ENCODE measurements at regions not wholly inside any gene's neighbourhood (a gene's known extent, or its start where the extent isn't known, plus 50 kb on each side); places are given as distances from the start of the nearest gene placed in this dataset.

DNA sequence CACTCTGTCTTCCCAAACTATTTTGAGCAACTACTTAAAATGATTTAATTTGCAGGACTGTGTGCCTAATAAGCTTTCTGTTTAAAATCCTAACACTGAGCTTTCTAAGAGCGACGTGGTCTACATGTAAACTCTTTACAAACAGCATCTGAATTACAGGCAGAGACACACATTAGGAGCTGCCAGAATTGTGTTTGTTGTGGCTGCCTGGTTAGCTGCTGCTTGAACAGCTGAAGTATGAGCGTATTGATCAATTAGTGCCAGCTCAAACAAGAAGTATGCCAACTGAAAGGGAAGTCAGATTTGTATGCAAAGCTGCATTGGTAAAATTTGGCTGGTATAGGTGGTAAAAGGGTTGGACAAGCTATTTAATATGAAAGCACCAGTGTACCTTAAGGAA, 384.4 kb downstream of the PCDH7 start:
- no peak for DNase-seq (ENCODE audit: low read depth)

DNA sequence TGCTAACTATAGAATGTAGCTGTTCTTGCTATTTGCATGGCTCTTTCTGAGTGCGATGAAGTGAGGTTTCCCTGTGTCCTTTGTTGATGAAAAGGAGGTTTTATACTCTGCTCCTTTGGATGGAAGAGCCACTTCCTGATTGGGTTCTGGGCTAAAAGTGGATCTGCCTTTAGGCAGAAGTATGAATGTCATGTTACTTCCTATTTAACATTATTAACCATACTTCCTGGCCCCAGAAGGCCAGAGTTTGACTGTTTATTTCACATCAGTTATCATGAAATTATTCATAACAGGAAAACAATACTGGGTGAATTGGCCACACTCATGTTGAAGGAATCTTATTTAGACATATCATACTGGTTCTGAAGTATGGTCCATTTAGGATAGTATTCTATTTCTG, 386.2 kb downstream of the PCDH7 start:
- DNase-seq (ENCODE audit: low read depth), result no peak

DNA sequence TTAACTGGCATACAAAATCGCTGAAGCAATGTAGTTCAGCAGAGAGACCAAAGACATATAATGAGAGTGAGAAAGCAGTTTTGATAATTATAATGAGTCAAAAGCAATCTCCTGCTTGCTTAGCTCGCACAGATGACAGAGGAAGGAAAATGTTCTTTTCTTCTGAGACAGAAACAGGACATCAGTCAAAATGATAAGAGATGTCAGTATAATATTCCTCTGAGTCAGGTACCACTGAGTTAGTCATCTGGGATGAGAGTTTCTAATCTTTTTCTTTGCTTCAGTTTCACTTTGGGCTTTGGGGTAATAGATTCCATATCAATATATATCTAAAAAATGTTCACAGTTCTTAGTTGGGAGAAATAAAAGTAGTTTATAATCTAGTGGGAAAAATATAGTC, 387.2 kb downstream of the PCDH7 start:
- DNase-seq (ENCODE audit: low read depth), result no peak

DNA sequence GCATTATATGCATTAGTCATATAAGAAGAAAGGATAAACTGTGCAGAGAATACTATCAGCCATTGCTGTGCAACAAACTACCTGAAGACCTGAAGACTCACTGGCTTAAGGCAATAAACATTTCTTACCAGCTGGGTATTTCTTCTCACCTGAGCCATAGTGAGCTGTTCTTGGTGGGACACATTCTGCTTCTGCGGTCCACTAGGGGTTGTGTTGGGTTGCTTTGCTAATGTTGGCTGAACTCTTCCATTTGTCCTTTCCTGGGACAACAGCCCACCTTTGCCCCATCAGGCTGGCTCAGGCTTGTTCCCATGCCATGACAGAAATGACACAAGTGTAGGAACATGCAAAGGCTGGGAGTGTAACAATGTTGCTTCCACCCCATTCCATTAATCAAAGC, 388.6 kb downstream of the PCDH7 start:
- DNase-seq (ENCODE audit: low read depth), result no peak

DNA sequence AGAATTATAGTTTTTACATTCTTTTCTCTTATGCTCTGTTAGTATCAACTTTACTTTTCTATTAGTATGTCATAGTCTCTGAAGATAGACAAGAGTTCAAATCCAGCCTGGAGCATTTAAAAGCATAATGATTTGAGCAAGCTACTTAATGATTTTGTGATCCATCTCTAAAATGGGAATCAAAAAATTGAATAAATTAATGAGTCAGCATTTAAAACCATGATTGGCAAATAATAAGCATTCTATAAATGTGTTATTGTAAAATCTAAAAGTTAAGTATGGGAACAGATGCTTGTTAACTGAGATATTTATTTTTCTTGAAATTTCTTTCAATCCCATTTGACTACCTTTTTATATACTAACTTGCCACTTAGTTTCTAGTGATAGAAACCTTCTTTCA, 391.6 kb downstream of the PCDH7 start:
- DNase-seq (ENCODE audit: low read depth), result no peak

DNA sequence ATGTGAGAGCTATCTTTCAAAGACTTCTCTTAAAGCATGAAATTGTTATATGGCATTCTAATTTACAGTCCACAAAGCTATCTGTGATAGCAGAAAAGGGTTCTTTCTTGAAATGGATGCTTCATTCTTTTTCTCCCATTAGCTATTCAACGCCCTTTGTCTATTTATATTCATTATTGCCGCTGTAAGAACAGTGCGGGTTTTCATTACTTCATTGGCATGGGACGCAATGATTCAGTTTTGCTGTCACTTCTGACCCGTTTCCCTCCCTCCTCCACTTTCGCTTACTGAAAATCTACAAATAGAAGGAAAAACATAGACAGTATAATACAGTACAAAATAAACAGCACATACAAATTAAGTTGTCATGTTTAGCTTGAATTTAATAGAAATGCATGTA, 394.6 kb downstream of the PCDH7 start:
- DNase-seq (ENCODE audit: low read depth), result no peak

DNA sequence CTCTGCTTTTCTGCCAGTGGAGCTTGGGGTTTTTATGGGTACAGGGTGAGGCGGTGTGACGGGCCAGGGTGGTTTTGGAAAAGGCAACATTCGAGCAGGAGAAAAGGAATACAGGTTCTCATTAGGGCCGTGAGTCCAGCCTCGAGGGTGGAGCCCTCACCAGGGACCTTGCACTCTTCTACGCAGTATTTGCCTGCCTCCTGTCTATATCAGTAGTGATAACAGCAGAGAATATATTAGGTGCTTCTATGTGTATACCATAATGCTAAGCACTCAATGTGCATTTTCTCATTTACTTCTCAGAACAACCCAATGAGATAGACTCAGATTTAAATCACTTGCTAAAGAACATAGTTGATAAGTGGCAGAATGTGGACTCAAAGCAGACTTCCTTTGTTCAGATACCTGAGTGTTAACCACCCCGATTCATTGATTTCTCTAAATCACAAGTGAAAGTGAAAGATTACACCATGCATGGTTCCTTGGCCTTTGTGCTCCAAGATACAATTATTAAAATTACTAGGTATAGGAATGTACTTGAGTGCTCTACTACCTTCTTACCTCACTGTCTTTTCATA, 403.9 kb downstream of the PCDH7 start:
- no peak for DNase-seq (ENCODE audit: low read depth)

DNA sequence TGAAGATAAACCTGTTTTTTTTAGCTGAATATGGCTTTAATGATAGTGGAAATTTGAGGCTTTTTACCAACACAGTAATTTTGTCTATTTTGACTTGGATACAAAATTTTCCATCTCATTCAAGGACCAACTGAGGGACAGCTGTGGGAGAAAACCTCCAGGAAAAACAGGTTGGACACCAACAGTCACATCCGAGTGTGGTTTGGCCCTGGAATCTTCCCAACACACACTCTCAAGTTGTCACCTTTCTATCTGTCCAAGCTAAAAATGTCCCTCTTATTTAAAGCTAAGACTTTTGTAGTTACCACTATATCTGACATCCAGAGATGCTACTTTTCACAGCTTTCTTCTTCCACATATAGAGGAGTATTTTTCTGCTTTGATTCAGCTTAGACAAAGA, 404.9 kb downstream of the PCDH7 start:
- DNase-seq (ENCODE audit: low read depth), result no peak

DNA sequence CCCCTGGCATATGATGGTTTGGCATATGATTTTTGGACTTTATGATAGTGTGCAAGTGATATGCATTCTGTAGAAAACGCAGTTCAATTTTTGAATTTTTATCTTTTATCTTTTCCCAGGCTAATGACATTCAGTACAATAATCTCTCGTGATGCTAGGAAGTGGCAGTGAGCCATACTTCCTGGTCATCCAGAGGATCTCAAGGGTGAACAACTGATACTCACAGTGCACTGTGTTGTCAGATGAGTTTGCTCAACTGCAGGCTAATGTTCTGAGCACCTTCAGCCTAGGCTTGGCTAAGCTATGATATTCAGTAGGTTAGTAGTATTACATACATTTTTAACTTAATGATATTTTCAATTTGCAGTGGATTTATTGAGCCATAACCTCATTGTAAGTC, 405.3 kb downstream of the PCDH7 start:
- DNase-seq (ENCODE audit: low read depth), result no peak

DNA sequence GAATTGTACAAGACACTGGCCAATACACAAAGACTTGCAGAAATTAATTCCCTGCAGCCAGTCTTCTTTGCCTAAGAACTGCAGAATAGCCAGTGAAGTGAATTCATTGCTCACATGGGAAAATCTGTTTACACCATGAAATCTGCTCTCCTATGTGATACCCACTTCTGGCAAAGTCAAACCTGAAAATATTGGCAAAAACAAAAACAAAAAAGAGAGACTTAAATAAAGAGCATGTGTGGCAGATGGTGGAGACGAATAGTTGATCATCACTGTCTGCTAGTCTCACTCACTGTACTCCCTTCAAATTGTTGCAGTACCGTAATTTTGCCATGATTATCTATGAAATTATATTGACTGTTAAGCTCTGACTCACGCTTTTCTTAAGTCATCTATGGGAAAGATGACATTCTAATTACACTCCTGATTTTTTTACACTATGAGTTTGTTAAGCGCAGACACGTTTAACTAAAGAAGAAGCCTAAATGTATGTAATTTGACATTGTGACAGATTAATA, 406.8 kb downstream of the PCDH7 start:
- no peak for DNase-seq (ENCODE audit: low read depth)

DNA sequence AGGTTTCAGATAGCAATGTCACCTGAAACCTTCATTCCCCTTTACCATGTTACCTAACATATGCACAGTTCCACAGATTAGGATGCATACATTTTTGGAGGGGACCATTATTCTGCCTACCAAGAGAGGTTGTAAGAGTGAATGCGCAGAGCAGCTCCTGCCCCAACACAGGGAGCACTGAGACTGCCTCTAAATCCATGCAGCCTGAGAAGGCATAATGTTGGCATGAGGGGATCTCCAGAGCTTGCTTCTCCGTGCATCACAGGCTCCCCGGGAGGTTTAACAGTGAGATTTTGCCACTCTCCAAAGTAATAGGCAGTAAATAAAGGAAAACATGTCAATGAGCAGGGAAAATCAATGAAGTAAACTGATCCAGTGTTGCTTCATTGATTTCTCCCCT, 410.8 kb downstream of the PCDH7 start:
- no peak for DNase-seq (ENCODE audit: low read depth)

DNA sequence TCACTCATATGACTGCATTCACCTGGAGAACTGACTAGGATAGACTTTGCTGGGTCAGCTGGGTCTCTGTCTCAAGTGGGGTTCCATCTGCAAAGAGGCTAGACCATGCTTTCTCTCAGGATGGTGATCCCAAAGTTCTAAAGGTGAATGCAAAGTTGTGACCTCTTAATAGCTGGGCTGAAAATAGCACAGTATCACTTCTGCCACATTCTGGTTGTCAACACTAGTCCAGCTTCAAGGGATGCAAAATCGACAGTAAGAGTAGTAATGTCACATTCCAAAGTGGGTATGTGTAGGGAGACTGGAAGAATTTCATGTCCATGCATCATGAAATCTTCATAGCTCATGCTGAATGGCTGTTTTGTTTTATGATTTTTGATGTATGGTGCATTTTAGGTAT, 414.6 kb downstream of the PCDH7 start:
- no peak for DNase-seq (ENCODE audit: low read depth)

DNA sequence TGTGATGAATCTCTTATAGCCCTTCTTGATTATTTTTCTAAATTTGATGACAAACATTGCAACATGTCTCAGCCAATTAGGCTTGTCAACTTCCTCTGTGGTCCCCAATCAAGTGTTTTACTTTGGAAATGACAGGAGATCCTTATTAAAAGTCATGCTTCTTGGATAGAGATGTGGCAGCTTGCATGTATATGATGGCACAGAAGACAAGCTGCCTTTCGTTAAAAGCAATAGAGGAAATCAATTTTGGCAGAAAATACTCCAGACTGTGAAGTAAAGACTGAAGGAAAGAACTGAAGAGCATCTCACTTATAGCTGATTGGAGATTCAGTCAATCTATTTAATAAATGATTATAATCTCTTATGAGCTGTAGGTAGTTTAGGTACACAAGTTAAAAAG, 419.6 kb downstream of the PCDH7 start:
- no peak for DNase-seq (ENCODE audit: low read depth)

DNA sequence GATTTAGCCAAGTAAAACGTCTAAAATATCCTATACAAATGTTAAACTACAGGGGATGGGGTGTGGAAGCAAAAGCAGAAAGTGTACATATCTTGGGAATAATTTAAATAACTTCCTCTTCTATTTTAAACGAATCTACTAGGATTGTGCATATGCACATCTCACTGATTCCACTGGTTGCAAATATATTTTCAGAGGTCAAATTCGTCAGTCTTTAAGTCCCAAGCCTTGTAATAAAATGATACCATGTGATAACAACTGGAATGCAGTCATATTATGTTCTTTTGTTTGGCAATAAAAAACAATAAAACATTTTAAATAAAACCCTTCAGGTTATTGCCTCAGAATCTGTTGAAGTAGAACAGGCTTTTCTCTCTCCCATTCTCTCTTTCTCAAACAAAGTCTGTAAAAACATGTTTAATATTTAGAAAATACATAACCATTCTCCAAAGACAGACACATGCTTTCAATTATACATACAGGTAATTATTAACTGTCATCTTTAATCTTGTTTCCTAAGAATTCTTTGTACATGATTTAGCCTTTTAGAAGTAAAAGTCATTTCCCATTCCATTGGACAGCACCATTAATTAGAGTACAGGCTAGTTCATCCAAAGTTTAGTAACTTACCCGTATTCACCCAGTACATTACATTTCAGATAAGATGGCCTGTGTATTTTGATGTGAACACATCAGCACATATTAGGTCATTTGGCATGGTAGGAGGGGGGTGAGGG, 421.1 kb downstream of the PCDH7 start:
- DNase-seq (ENCODE audit: low read depth), result no peak

DNA sequence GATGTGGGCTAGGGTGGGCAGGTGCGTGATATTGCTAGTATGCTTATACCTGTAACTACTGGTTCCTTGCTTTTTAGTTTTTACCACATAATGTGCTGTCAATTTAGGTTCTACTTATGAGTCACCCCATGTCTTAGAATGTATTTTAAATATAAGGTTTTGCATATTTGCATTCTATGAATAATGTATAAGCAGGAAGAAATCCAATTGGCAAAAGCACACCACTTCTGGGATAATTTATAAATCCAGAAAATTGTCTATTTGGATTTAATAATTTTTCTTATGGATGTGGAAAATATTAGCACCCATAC, 421.6 kb downstream of the PCDH7 start:
- no peak for DNase-seq (ENCODE audit: low read depth)

DNA sequence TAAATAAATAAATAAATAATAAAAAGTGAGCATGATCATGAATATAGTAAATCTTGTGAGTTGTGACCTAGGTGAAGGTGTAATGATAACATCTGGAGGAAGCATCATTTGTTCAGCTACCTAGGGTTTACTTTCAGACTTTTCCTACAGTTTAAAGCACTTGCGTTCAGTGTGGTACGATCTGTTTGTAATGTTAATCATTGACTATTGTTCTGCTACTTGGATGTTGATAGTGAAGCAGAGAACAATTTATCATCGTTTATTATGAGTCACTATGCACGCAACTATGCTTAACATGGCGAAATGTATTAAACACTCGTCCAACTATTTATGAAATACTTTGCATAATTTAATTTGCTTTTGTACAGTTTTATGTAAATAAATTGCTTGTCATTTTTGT, 426.2 kb downstream of the PCDH7 start:
- no peak for DNase-seq (ENCODE audit: low read depth)

DNA sequence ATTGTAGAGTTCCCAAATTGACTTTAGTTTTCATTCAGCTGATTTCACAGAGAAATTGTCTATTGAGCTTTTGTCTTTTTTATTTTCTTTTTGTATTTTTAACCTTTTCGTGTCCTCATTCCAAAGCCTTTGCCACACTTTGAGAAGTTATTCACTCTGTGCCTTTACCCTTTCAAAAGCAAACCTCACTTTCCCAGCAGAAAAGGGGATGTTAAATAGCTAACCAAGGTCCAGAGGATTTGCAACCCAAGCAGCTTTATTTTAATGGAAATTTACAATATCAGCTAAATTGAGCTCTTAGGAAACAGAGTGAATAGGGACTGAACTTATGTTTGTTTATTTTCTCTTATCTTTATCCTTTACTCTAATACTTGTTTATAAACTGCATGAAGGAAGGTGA, 428.8 kb downstream of the PCDH7 start:
- DNase-seq (ENCODE audit: low read depth), result no peak

DNA sequence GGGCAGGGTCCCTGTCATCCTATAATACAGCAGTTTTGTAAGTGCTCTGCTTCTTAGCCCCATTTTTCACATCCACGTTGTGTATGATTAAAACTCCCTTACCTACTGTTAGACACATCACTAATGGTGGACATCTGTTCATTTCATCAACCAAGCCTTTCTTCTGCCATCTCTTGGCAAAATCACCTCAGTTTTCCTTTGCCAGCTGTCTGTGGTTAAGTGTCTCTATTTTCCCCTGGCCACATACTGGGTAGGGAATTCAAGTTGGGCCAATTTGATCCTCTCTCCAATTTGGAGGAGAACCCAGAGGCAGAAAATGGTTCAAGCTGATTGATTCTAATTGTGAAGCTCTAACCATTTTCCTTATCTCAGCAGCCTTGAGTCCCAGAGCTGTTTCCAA, 436.1 kb downstream of the PCDH7 start:
- peak; percentile 69 for DNase-seq (ENCODE audit: low read depth)

DNA sequence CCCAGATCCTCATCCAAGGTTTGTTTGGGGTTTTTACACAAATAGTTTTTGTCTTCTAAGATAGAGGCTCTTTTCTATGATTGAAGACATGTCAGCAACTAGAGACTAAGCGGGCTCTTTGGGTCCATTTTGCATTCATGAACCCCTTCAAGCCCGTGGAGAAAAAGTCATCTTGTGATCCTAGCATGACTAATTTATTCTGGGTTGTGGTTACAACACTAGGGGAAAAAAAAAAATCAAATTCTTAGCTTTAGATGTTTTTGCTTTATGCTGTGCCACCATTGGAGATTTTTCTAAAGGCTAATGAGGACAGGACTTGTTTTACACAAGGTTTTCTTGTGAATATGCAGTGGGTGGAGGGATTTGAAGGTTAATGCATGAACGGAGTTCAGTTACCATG, 440.0 kb downstream of the PCDH7 start:
- peak; percentile 7 for DNase-seq (ENCODE audit: low read depth)

DNA sequence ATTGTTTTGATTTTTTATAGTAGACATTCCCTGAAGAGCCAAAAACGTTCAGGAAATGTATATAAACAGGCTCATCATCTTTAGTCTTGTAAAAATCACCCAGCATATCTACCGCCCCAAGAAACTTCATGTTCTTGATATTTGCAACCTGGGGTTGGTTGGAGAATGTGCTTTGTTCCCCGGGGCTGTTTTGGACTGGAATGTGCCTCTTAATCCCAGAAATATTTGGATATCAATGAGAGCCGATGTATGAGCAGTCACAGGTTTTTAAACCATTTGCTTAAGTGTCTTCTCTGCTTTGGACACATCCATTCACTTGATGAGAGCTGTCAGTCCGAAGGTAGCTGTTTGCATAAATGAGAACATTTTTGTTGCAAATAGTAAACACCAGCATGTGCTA, 449.7 kb downstream of the PCDH7 start:
- DNase-seq (ENCODE audit: low read depth), result no peak

DNA sequence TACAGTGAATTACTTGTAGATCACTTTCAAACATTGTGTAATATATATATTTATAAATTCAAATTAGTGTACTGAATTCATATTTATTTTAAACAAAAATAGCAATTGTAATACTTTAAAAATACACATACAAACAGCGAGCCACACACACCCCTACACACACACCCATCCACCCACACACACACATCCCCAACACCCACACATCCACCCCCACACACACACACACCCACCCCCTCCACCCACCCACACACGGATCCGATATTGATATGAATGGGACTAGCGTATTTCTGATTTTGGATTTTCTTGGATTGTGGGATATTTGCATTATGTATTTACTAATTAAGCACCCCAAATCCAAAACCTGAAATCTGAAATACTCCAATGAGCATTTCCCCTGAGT, 451.2 kb downstream of the PCDH7 start:
- DNase-seq (ENCODE audit: low read depth), result no peak

DNA sequence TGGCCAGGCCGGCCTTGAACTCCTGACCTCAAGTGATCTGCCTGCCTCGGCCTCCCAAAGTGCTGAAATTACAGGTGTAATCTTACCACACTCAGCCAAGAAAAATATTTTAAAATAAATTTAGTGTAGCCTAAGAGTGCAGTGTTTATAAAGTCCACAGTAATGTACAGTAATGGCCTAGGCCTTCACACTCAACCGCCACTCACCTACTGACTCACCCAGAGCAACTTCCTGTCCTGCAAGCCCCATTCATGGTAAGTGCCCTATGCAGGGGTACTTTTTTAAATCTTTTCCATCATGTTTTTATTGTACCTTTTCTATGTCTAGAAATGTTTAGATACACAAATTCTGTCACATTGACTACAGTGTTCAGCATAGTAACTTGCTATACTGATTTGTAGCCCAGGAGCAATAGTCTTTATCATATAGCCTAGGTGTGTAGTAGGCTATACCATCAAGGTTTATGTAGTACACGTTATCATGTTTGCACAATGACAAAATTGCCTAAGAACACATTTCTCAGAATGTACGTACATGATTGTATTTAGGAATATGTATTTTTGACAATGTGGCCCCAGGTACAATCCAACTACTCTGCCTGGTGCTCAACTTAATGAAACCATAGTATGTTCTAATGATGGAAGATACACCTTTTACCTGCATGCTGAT, 455.2 kb downstream of the PCDH7 start:
- no peak for DNase-seq (ENCODE audit: low read depth)

DNA sequence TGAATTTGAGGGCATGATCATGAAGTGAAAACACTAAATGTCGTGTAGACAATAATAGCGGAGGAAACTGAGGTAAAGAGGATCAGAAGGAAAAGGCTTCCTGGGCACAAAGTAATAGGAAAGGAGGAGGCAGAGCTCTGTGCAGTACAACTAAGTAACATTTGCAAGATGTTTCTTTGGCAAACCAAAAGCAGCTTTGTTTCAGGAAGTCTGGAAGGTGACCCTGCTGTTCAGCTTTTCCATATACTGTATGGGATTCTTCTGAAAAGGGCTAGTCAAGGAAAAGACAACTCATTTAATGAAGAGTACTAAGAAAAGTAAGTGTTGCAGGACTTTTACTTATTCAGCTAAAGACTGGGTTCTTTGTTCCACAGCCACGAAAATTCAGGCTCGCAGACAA, 463.1 kb downstream of the PCDH7 start:
- DNase-seq (ENCODE audit: low read depth), result no peak

All from LHCN-M2 (cell line).